KBM-7 (cell line): ENCODE measurements at regions not wholly inside any gene's neighbourhood (a gene's known extent, or its start where the extent isn't known, plus 50 kb on each side); places are given as distances from the start of the nearest gene placed in this dataset.
A peak's percentile ranks its signal among the peaks of the same experiment; 100 is the strongest.
"Not testable (repeated sequence)": the region's sequence is repeated elsewhere in the genome, so short reads cannot be mapped to it uniquely, and the experiment has no call there.

Source experiments
- DNase-seq: peaks from one replicate; pipeline ENCODE4 v3.0.0-alpha.2; 2015
- in situ Hi-C: fragments of 300-500 bp; cut with MboI; formaldehyde crosslinking; loops from 2 replicates; pipeline ENCODE4 v1.14.3; 2020; ENCODE audit warnings: low sequenced_read_pairs, low pct_unique_long_range_greater_than_20kb, mixed read lengths

DNA sequence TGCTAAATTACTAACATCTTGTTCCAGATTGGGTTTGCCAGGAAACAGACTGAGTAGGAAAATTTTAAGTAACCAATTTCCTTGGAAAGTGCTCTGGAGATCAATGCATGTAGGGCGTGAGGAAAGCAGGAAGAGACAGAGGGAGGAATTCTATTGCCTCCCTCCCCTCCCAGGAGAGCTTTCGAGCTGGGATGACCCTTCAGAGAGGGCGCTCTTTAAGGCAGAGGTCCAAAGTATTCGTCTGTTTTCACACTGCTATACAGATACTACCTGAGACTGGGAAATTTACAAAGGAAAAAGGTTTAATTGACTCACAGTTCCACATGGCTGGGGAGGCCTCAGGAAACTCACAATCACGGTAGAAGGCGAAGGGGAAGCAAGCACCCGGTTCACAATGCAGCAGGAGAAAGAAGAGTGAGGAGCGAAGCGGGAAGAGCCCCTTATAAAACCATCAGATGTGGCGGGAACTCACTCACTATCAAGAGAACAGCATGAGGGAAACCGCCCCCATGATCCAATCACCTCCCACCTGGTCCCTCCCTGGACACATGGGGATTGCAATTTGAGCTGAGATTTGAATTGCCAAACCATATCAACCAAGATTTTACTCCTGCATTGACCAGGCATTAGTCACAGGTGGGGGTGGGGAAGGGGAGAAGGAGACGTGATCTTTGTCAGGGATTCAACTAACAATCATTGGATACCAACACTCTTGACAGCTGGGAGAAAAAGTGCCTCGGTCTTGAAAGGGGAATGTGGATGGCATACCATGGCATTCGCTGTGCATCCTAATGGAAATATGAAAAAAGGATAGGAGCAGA, 63.8 kb downstream of the SLITRK2 start:
- in situ Hi-C loops, result no loop called here
- DNase-seq, result no peak

DNA sequence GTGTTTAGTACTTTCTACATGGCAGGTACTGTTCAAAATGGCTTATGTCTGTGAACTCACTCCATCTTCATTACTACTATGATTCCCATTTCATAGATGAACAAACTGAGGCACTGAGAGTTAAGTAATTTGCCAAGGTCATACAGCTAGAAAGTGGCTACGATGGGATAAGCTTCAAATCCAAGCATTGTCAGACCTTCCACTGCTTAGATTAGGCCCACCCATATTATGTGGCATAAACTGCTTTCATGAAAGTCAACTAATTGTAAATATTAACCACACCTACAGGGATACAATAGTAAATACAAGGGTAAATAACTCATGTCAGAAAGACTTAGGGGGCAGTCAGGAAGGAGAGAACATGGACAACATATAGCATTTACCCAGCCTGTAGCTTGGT, 68.8 kb downstream of the SLITRK2 start:
- in situ Hi-C loops, result no loop called here
- no peak for DNase-seq

DNA sequence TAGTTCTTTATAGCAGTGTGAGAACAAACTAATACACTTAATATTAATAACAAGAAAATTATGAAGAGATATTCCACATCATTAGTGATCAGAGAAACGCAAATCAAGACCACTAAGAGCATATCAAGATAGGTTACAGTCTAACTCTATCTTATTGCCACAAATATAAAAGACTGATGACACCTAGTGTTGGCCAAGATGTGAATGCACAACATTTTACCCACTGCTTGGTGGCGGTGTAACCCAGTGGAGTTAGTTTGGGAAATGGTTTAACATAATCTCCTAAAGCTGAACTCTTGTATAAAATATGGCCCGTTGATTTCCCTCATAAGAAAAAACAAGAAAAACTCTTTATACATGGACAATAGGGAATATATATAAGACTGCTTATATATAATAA, 92.4 kb downstream of the SLITRK2 start:
- in situ Hi-C loops, result no loop called here
- DNase-seq, result no peak

DNA sequence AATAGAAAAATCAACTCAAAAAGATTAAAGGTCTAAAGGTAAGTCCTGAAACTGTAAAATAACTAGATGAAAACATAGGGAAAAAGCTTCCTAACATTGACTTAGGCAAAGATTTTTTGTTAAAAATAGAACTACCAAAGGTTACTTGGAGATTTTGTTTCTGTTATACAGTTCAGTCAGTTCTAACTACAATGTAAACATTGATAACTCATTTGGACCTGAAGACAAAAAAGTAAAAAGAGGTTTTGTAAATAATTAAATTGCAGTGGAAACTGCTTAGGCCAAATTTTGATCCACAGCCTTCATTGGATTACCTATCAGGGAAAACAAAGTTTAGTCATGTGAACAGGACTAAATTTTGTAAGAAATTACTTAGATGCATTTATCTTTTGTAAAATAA, 101.8 kb downstream of the SLITRK2 start:
- DNase-seq, result no peak
- in situ Hi-C loops, result no loop called here

DNA sequence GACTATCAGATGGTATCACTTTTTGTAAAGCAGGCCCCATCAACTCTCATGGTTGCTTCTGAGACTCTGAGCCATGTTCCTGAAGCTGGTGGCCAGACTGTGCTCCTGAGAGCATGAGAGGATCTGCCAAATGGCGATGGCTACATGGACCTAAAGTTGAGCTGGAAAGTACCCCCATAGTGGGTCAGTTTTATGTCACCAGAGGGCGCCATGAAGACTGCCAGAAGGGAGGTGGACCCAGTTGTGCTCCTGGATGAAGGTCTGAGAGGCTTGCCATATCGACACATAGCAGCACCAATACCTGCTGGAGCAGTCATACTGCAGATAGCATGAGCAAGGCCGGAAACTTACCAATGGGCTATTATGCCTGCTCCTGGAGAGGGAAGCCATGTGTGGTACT, 105.7 kb downstream of the SLITRK2 start:
- in situ Hi-C loops, result no loop called here
- peak; percentile 1 for DNase-seq

DNA sequence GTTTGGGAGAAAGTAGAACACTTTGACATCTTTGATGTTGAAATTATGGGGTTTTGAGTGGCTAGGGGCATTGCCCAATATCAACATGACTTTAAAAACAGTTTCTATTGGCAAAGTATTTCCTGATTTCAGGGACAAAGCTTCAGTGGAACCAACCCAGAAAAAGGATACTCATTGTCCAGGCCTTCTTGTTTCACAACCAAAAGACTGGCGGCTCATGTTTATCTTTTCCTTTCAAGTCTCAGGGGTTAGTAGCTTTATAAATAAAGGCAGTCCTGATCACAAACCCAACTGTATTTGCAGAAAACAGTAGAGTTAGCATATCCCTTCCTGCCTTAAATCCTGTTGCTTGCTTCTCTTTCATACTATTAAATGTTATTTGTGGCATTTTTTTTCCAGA, 119.1 kb downstream of the SLITRK2 start:
- no peak for DNase-seq
- in situ Hi-C loops, result no loop called here

DNA sequence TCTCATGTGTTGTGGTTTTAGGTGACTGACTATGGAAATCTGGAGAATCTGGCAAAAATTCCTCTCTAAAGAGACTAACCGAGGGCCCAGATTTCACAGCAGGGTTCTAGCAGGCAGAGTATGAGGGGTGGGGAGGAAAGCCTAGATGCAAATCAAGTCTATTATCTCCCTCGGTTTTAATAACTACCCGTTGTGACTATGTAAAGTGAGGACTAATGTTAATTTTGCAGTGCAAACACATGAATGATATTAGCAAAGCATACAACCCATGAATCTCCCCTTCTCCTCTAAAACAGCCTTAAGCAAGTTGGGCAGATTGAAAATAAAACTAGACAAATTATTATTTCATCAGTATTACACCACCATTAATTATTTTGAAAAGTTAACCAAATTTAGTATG, 131.4 kb downstream of the SLITRK2 start:
- in situ Hi-C loops, result no loop called here
- DNase-seq, result no peak

DNA sequence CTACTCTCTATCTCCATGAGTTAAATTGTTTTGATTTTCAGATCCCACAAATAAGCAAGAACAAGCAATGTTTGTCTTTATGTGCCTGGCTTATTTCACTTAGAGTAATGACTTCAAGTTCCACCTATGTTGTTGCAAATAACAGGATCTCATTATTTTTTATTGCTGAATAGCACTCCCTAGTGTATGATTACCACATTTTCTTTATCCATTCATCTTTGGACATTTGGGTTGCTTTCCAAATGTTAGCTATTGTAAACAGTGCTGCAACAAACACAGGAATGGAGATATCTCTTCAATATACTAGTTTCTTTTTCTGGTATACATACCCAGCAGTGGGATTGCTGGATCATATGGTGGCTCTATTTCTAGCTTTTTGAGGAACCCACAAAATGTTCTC, 136.0 kb downstream of the SLITRK2 start:
- no peak for DNase-seq
- in situ Hi-C loops, result no loop called here

DNA sequence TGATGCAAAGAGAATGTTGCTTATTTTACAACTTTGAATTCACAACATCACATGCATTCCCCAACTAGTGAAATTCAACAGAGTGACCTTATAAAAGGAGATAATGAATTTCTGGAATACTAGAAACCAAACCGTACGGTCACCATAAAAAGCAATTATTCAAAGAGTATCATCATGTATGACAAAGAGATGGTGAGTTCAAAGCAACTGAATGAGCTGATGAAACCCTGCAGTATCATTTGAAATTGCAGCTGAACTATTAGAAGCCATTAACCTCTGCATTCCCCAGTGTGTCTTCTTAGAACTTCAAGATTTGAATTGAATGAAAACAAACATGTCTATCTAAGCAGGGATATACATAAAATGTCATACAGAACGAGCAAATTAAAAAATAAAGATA, 172.4 kb downstream of the SLITRK2 start:
- in situ Hi-C loops, result no loop called here

DNA sequence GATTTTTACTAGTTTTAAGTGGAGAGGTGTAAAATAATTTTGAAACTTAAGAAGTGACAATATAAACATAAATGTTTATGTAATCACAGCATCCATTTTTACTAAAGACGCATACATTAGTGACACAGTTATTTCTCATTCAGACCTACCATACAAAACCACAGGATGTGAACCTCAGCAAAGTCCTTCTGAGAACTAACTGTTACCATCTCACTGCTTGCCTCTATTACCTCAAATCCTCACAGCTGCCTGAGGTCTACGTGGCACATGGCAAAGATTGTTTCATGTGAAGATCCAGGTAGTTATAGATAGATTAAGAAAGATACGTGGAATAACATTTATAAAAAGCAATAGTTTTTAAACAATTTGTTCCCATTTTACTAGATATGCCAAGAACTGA, 189.0 kb downstream of the SLITRK2 start:
- in situ Hi-C loops, result no loop called here
- DNase-seq, result no peak

More for the DNA sequence above, 172.4 kb downstream of the SLITRK2 start:
- no peak for DNase-seq

DNA sequence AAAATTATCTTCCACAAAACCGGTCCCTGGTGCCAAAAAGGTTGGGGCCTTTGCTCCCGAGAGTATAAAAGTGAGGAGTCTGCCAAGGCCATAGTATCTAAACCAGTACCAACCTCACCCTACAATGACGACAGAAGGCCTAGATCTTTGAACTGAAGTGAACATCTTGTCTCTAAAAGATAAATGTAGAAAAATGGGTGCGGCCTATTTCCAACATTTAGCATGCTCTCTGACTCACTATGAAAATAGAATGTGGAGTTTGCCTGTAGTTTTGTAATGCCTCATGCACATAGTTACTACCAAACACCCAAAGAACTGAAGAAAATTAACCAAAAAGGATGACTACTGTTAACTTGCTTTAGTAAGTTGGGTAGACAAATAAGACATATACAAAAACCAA, 218.4 kb downstream of the SLITRK2 start:
- DNase-seq, result no peak
- in situ Hi-C loops, result no loop called here

DNA sequence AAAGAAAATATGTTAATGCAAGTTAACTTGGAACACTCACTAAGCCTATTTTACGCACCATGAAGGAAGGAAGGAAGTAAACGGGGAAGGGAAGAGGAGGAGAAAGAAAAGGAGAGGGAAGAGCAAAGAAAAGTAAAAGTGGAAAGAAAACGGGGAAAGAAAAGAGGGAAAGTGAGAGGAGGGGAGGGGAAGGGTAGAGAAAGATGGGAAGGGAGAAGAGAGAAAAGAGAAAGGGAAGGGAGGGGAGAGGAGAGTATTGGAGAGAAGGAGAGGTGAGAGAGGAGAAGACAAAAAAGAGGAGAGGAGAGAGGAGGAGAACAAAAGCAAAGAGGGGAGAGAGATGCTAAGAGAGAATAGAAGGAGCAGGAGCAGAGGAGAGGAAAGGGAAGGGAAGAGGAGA, 224.1 kb downstream of the SLITRK2 start:
- in situ Hi-C loops, result no loop called here
- DNase-seq, result no peak

DNA sequence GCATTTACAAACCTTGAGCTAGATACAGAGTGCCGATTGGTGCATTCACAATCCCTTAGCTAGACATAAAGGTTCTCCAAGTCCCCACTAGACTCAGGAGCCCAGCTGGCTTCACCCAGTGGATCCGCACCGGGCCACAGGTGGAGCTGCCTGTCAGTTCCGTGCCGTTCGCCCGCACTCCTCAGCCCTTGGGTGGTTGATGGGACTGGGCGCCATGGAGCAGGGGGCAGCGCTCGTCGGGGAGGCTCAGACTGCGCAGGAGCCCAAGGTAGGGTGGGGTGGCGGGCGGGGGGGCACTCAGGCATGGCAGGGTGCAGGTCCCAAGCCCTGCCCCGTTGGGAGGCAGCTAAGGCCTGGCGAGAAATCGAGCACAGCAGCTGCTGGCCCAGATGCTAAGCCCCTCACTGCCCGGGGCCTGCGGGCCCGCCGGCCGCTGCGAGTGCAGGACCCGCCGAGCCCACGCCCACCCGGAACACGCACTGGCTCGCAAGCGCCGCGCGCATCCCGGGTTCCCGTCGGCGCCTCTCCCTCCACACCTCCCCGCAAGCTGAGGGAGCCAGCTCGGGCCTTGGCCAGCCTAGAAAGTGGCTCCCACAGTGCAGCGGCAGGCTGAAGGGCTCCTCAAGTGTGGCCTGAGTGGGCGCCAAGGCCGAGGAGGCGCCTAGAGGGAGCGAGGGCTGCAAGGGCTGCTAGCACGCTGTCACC, 228.5 kb downstream of the SLITRK2 start:
- in situ Hi-C loops, result not testable (repeated sequence)

DNA sequence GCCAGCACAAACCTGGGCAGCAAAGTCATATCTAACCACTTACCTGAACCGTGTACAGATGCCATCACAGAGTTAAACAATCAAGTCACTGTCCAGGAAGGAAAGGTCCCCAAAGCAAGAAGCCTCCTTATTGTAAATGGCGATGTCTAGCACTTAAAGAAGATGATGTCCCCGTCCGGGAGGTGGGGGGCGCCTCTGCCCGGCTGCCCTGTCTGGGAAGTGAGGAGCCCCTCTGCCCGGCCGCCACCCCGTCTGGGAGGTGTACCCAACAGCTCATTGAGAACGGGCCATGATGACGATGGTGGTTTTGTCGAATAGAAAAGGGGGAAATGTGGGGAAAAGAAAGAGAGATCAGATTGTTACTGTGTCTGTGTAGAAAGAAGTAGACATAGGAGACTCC, 231.9 kb downstream of the SLITRK2 start:
- DNase-seq, in situ Hi-C loops: not testable (repeated sequence)

More for the DNA sequence above, 228.5 kb downstream of the SLITRK2 start:
- DNase-seq, result not testable (repeated sequence)

DNA sequence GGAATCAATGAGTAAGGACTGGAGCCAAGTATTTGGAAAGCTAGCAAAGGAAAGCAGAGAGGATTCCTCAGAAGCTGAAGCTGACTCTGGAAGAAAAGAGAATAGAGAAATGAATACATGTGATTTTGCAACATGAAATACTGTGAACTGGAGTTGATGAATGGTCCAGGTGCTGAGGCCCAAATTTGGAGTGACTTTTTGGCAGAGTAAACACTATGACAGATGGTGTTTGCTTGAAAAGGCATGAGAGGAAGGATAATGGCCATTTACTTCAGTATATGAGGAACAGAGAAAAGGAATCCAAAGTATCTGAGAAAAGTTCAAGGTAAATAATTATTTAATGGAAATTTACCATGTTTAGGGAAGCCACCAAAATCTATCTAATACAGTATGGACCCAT, 236.7 kb downstream of the SLITRK2 start:
- in situ Hi-C loops, result no loop called here
- no peak for DNase-seq

DNA sequence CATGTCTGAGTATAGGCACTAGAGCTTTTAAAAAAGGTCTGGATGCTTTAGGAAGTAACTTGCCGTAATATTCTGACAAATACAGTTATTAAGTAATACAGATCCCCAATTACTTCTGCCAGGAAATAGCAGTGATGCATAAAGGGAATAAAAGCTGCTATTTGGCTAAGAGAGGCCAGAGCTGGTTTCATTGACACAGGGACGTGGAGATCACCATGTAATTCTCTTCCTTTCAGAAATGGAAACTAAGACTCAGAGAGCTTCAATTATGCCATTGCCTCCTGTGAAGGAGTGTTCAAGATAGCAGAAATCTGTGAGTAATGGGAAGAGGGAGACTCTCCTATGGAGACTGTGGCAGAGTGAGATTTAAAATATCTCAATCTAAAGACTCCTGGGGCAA, 238.1 kb downstream of the SLITRK2 start:
- in situ Hi-C loops, result no loop called here
- DNase-seq, result no peak

DNA sequence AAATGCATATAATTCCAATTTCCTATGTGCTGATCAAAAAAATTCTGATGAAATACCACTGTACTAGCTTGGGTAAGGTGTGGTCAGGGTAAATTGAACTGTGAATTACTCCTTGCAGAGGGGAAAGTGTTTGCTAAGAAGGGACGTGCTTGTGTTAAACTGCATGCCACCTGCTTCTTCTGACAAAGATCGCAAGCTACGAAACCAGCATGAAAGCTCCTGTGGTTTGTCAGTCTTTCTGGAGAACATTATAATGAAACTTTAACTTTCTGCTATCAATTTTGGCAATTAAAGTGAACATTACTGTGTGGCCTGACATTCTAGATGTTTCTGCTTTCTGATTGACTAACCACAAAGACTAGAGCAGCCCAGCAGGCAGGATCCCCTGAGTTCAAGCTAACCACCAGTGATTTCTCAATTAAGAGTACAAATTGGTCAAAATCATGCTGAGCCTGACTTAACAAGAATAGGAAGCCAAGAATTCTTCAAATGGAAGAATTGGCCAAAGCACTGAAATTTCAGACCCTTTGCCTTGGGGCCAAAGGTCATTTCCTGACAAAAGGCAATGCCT, 239.0 kb downstream of the SLITRK2 start:
- no peak for DNase-seq
- in situ Hi-C loops, result no loop called here

DNA sequence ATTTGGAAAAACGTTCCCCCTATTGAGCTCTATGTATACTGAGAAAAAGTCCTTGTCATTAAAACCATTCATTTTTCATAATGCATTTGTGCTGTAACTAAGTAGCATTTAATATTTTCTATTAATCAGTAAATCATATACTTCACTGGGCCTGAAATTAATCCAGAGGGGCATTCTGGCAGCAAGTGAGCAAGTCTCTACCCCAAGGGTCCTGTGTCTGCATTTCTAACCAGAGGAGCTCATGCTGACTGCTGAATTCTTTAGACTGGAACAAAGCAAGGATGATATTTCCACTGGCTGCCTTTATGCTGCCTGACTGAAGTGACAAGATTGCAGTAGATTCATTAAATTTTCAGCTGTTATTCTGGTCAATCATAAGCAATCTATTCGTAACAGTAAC, 246.5 kb downstream of the SLITRK2 start:
- in situ Hi-C loops, result no loop called here
- DNase-seq, result no peak

DNA sequence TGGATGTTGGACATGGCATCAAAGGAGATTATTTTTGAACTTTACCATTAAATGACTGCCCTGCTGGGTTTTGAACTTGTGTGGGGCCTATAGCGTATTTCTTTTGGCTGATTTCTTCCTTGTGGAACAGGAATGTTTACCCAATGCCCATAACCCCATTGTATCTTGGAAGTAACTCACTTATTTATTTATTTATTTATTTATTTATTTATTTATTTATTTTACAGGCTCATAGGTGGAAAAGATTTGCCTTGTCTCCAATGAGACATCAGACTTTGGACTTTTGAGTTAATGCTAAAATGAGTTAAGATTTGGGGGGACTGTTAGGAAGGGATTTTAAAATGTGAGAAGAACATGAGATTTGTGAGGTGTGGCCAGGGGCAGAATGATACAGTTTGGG, 273.1 kb downstream of the SLITRK2 start:
- in situ Hi-C loops, result no loop called here
- no peak for DNase-seq

DNA sequence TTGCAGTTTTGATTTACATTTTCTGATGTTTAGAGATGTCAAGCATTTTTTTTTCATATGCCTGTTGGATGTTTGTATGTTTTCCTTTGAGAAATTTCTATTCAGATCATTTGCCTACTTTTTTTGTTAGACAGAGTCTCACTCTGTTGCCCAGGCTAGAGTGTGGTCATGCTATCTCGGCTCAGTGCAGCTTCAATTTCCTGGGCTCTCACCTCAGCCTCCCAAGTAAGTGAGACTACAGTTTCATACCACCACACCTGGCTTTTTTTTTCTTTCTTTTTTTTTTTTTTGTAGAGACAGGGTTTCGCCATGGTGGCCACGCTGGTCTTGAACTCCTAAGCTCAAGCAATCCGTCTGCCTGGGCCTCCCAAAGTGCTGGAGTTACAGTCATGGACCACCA, 291.7 kb downstream of the SLITRK2 start:
- DNase-seq, result no peak
- in situ Hi-C loops, result no loop called here
